Fibroblast of villous mesenchyme (primary cell): ENCODE measurements at regions not wholly inside any gene's neighbourhood (a gene's known extent, or its start where the extent isn't known, plus 50 kb on each side); places are given as distances from the start of the nearest gene placed in this dataset.
A peak's percentile ranks its signal among the peaks of the same experiment; 100 is the strongest.

Experiments used
- DNase-seq: peaks from one replicate; pipeline ENCODE4 v3.0.0-alpha.2; 2010; ENCODE audit warnings: low read depth
- H3K4me3 ChIP-seq: 2 replicates; pipeline ENCODE4 v1.5.1; 2011; ENCODE audit warnings: low read depth, mild to moderate bottlenecking, low read length
- CTCF ChIP-seq: IDR thresholded peaks from 2 replicates; pipeline ENCODE4 v1.5.1; 2012; ENCODE audit warnings: low read depth, mild to moderate bottlenecking, low read length; ENCODE audit not compliant: insufficient read depth

- H3K4me3 ChIP-seq = peak overlapping the region; percentile 3
- DNase-seq = peak; percentile 95
- TF ChIP-seq CTCF = no peak
Observed at GRCh38 chr9:2559192-2560152, 62.1 kb upstream of the VLDLR start.

GRCh38 chr9:2560180-2560579, 61.4 kb upstream of the VLDLR start:
- no peak overlapping the region for H3K4me3 ChIP-seq
- DNase-seq = no peak
- TF ChIP-seq CTCF = no peak

GRCh38 chr9:2565676-2566340, 55.8 kb upstream of the VLDLR start:
- TF ChIP-seq CTCF = no peak
- DNase-seq = no peak
- H3K4me3 ChIP-seq = no peak overlapping the region

- no peak for DNase-seq
- TF ChIP-seq CTCF = no peak
- H3K4me3 ChIP-seq = no peak overlapping the region
Observed at GRCh38 chr9:2567922-2568321, 53.7 kb upstream of the VLDLR start.

GRCh38 chr9:2568689-2569088, 52.9 kb upstream of the VLDLR start:
- no peak for DNase-seq
- TF ChIP-seq CTCF = no peak
- H3K4me3 ChIP-seq = no peak overlapping the region

- DNase-seq = peak; percentile 92
- no peak overlapping the region for H3K4me3 ChIP-seq
- no peak for TF ChIP-seq CTCF
Observed at GRCh38 chr9:2570615-2571479, 50.7 kb upstream of the VLDLR start.
